Cardiac fibroblast (primary cell): ENCODE measurements at regions not wholly inside any gene's neighbourhood (a gene's known extent, or its start where the extent isn't known, plus 50 kb on each side); places are given as distances from the start of the nearest gene placed in this dataset.
"Not testable (repeated sequence)": the region's sequence is repeated elsewhere in the genome, so short reads cannot be mapped to it uniquely, and the experiment has no call there.

Experiments
- DNase-seq, 2 donors: peaks; one replicate each; pipeline versions ENCODE4 v3.0.0 to v3.0.0-alpha.2; 2010; ENCODE audit warnings: low read depth in 2 of 2
- H3K4me3 ChIP-seq, 2 donors: replicated peaks in 1 of 2; 1 replicate in 1 of 2; 2 replicates in 1 of 2; pipeline ENCODE4 v1.5.1; 2011; ENCODE audit warnings: low read depth in 2 of 2, low read length in 2 of 2, mild to moderate bottlenecking in 2 of 2, moderate library complexity in 1 of 2
- TF ChIP-seq, protein P1 (sequence below): IDR thresholded peaks from one replicate; pipeline ENCODE4 v1.5.1; 2011; ENCODE audit warnings: low read depth, mild to moderate bottlenecking, low read length, inconsistent platforms

DNA sequence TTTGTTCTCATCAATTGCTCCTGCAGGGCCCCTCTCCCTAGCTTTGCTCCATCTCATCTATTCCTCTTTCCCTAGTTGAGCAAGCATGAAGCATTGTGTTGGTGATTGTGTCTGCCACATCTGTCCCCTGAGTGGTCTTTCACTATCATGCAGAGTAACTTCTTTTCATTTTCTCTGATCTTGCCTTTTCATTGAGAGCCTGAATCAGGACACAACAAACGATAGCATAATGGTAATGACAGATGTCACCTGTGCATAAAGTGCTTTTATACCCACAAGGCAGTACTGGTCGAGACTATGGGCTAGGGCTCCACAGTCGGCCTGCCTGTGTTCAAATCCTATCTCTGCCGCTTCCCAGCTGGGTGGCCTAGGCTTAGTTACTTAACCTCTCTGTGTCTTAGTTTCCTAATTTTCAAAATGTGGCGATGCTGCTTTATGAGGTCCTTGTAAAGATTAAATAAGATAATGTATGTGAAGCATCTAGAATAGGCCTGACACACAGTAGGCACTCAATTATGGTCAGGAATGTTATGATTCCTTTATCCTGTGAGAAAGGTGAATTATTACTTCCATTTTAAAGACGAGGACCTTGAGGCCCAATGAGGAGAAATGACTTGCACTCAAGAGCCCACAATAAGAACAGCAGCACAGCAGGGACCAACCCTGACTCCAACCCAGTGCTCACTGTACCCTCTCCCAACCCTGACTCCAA lies 137.1 kb upstream of the ZNF618 start:
- no peak overlapping the region for H3K4me3 ChIP-seq
- TF ChIP-seq, protein P1, sequence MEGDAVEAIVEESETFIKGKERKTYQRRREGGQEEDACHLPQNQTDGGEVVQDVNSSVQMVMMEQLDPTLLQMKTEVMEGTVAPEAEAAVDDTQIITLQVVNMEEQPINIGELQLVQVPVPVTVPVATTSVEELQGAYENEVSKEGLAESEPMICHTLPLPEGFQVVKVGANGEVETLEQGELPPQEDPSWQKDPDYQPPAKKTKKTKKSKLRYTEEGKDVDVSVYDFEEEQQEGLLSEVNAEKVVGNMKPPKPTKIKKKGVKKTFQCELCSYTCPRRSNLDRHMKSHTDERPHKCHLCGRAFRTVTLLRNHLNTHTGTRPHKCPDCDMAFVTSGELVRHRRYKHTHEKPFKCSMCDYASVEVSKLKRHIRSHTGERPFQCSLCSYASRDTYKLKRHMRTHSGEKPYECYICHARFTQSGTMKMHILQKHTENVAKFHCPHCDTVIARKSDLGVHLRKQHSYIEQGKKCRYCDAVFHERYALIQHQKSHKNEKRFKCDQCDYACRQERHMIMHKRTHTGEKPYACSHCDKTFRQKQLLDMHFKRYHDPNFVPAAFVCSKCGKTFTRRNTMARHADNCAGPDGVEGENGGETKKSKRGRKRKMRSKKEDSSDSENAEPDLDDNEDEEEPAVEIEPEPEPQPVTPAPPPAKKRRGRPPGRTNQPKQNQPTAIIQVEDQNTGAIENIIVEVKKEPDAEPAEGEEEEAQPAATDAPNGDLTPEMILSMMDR, result no peak
- peak; percentile 4 to 7 for DNase-seq

DNA sequence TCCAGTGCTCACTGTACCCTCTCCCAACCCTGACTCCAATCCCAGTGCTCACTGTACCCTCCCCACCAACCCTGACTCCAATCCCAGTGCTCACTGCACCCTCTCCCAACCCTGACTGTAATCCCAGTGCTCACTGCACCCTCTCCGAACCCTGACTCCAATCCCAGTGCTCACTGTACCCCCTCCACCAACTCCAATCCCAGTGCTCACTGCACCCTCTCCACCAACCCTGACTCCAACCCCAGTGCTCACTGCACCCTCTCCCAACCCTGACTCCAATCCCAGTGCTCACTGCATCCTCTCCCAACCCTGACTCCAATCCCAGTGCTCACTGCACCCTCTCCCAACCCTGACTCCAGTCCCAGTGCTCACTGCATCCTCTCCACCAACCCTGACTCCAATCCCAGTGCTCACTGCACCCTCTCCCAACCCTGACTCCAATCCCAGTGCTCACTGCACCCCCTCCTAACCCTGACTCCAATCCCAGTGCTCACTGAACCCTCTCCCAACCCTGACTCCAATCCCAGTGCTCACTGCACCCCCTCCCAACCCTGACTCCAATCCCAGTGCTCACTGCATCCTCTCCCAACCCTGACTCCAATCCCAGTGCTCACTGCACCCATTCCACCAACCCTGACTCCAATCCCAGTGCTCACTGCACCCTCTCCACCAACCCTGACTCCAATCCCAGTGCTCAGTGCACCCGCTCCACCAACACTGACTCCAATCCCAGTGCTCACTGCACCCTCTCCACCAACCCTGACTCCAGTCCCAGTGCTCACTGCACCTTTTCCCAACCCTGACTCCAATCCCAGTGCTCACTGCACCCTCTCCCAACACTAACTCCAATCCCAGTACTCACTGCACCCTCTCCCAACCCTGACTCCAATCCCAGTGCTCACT lies 136.3 kb upstream of the ZNF618 start:
- DNase-seq, H3K4me3 ChIP-seq: not testable (repeated sequence)

DNA sequence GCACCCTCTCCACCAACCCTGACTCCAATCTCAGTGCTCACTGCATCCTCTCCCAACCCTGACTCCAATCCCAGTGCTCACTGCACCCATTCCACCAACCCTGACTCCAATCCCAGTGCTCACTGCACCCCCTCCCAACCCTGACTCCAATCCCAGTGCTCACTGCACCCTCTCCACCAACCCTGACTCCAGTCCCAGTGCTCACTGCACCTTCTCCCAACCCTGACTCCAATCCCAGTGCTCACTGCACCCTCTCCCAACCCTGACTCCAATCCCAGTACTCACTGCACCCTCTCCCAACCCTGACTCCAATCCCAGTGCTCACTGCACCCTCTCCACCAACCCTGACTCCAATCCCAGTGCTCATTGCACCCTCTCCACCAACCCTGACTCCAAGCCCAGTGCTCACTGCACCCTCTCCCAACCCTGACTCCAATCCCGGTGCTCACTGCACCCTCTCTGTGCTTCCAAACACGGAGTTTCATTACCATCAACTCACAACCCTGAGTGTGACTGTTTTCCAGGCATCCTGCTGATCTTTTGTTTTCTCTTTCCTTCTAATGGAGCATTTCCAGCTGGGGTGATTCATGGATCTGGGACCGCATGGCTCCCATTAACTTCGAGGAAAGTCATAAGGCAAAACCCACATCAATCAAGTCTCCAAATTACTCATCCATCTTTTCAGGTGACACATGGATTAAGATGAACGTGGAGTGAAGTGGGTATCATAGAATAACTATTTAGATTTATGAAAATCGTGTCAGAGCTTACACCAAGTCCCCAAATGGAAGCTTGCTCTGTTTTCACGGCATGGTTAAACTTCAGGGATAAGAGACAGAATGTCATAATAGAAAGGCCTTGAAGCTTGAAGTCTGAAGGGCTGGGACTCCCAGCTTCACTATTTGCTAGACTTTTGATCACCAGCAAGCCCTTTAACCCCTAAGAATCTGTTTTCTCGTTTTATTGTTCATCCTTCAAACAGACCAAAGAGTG lies 135.3 kb upstream of the ZNF618 start:
- DNase-seq, result peak; percentile 37 to 58
- not testable (repeated sequence) for H3K4me3 ChIP-seq

DNA sequence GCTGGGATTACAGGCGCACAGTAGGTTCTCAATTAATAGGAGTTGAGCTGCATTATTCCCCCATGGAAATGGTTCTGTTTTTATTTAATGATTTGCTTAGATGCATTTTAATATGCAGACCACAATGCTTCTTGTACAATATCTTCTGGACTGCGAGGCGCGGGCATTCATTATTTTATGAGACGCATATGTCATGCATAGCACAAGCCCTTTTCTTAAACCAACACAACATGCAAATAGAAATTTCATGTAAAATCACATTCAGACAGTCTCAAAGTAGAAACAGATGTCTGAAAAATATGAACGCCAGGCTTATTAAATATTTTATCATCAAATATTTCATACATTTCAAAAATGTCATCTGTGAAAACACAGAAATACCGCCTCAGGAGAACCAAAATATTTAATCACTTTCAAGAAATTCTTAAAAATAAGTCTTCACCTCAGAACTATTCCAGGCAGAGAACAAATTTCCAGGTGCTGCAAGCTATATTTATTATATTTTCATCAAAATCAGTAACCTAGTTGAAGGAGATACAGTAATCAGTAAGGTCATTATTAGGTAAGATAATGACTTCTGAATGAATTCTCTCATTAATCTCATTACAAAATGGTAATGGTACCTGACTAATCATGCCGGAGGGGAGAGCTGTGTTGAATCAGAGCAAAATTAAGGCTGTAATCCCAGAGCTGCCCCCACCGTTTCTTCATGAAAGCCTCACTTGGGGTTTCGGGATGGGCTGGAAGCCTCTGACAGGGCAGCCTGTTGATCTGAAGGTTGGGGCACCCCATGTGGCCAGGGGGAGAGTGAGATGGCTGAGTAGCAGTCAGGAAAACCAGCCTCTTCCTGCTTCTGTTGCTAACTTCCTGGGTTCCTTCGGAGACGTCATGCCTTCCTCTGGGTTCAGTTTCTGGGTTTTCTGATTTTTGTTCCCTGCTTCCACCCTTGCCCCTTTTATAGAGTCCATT lies 133.9 kb upstream of the ZNF618 start:
- TF ChIP-seq, protein P1, result no peak

DNA sequence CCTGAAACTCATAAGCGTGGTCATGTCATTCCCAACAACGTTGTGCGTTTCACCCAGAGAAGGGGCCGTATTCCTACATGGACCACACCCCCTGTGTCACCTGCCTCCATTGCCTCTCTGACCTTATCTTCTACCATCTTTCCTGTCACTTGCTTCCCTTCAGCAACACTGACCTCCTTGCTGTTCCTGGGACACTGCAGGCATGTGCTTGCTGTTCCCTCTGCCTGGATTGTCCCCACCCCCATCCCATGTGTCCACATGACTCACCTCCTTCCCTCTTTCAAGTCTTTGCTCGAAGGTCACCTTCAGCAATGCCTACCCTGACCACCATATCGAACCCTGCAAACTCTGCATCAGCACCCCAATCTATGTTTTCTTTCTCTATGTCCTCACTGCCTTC lies 133.2 kb upstream of the ZNF618 start:
- DNase-seq, result no peak
- TF ChIP-seq, protein P1, result no peak
- H3K4me3 ChIP-seq, result no peak overlapping the region

More for the DNA sequence above, 133.9 kb upstream of the ZNF618 start:
- H3K4me3 ChIP-seq, result no peak overlapping the region
- no peak for DNase-seq

DNA sequence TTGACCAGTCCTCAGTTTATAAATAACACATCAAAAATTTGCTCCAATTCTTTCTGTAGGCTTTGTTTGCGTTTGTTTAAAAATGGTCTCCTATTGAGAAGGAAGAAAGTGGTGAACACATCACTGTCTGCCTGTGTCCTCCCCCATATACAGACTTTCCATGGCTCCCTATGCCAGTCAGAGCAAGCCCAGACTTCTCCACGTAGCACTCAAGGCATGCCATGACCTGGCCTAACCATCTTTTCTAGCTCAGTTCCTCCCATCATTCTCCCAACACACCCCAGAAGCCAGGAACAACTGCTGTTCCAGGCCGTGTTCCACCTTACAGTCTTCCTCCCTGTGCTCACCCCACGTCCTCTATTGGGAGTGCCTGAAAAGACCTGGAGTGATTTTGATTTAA lies 129.6 kb upstream of the ZNF618 start:
- DNase-seq, result no peak
- TF ChIP-seq, protein P1, result no peak
- no peak overlapping the region for H3K4me3 ChIP-seq

DNA sequence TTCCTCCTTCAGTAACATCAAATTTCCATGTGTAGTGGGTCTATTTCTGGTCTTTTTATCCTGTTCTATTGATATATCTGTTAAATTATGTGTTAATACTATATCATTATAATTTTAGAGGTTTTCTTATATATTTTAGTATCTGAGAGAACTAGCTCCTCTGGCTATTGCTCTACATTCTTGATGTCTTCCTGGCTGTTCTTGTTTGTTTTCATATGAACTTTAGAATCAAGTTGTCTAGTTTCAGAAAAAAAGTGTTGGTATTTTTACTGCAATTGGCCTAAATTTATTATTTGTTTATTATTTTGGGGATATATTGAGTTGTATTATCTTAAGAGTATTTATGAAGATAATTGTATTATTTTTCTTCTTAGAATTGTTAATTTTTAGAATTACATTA lies 128.0 kb upstream of the ZNF618 start:
- TF ChIP-seq, protein P1, result no peak
- no peak for DNase-seq

More for the DNA sequence above, 128.0 kb upstream of the ZNF618 start:
- H3K4me3 ChIP-seq, result no peak overlapping the region
